Endothelial cell of umbilical vein (primary cell): ENCODE measurements at regions not wholly inside any gene's neighbourhood (a gene's known extent, or its start where the extent isn't known, plus 50 kb on each side); places are given as distances from the start of the nearest gene placed in this dataset.

Experiments
- BruUV-seq: library from RNA; stranded (reverse); fragments of 400-500 nt; replicated peaks from 2 replicates; lab custom pipeline; 2021; lab: Mats Ljungman, UMichigan
- CTCF ChIA-PET: fragments of 300-600, 350-600 bp; sonication (Branson Sonifier 250); formaldehyde crosslinking; loops from one replicate; lab custom pipeline; 2021; ENCODE audit warnings: antibody characterized with exemption, inconsistent platforms; lab: Charles Lee
- POLR2A ChIA-PET: fragments of 300-600, 350-600 bp; sonication (Branson Sonifier 250); formaldehyde crosslinking; loops from one replicate; lab custom pipeline; 2021; ENCODE audit warnings: antibody characterized with exemption, inconsistent platforms; lab: Charles Lee
- DNase-seq: peaks from one replicate; pipeline ENCODE4 v3.0.0-alpha.2; 2011; ENCODE audit warnings: low read depth, low spot score
- FAIRE-seq: peaks from 2 replicates; lab custom pipeline; 2011; peaks lifted over from hg19 to GRCh38; lab: Jason Lieb, UNC
- H2AFZ ChIP-seq: 2 replicates; pipeline ENCODE4 v1.6.0; 2012; ENCODE audit warnings: low read depth, low read length, control low read depth, inconsistent platforms
- H3K27ac ChIP-seq: 2 replicates; pipeline ENCODE4 v1.5.1; 2011; ENCODE audit warnings: low read depth, mild to moderate bottlenecking, control low read depth, low read length, moderate library complexity; ENCODE audit not compliant: insufficient read depth
- H3K27me3 ChIP-seq, 2 experiments: 2 replicates each; pipeline versions ENCODE4 v1.6.0 to v1.6.1; 2011; ENCODE audit warnings: low read length in 2 of 2, mixed read lengths in 1 of 2; ENCODE audit not compliant: control insufficient read depth in 2 of 2, insufficient read depth in 2 of 2
- H3K36me3 ChIP-seq, 2 experiments: 2 replicates in 1 of 2; 3 replicates in 1 of 2; pipeline ENCODE4 v1.5.1; 2011; ENCODE audit warnings: low read length in 2 of 2, mild to moderate bottlenecking in 1 of 2, moderate library complexity in 1 of 2; ENCODE audit not compliant: control insufficient read depth in 2 of 2, insufficient read depth in 2 of 2; ENCODE audit errors: extremely low read depth in 1 of 2
- H3K4me1 ChIP-seq: 3 replicates; pipeline ENCODE4 v1.5.1; 2011; ENCODE audit warnings: mild to moderate bottlenecking, low read length; ENCODE audit not compliant: control insufficient read depth, insufficient read depth; ENCODE audit errors: extremely low read depth
- H3K4me2 ChIP-seq: 2 replicates; pipeline ENCODE4 v1.6.1; 2011; ENCODE audit warnings: low read length, control low read depth, mixed read lengths; ENCODE audit not compliant: insufficient read depth
- H3K4me3 ChIP-seq, 3 experiments: fragments of 200-600 bp in 1 of 3; sonication (generic), shearing (Covaris generic) in 1 of 3; replicated peaks in 1 of 3; 2 replicates each; pipeline ENCODE4 v1.5.1; 2011 to 2016; ENCODE audit warnings: control low read depth in 3 of 3, low read length in 3 of 3, mild to moderate bottlenecking in 2 of 3, inconsistent platforms in 1 of 3, low read depth in 1 of 3, moderate library complexity in 1 of 3; ENCODE audit not compliant: insufficient read depth in 1 of 3
- H3K79me2 ChIP-seq: 2 replicates; pipeline ENCODE4 v1.6.0; 2012; ENCODE audit warnings: low read length, inconsistent platforms; ENCODE audit not compliant: control insufficient read depth, insufficient read depth
- H3K9ac ChIP-seq: replicated peaks from 2 replicates; pipeline ENCODE3; 2011; ENCODE audit warnings: low read length, control low read depth; ENCODE audit not compliant: insufficient read depth; ENCODE audit errors: extremely low read depth
- H3K9me1 ChIP-seq: replicated peaks from 3 replicates; pipeline ENCODE4 v1.6.0; 2011; ENCODE audit warnings: mild to moderate bottlenecking, low read length; ENCODE audit not compliant: control insufficient read depth, insufficient read depth; ENCODE audit errors: extremely low read depth
- H3K9me3 ChIP-seq: replicated peaks from 2 replicates; pipeline ENCODE4 v1.5.1; 2012; ENCODE audit warnings: low read length, inconsistent platforms; ENCODE audit not compliant: control insufficient read depth, insufficient read depth
- H4K20me1 ChIP-seq: replicated peaks from 2 replicates; pipeline ENCODE3; 2011; ENCODE audit warnings: mild to moderate bottlenecking, low read length; ENCODE audit not compliant: control insufficient read depth, insufficient read depth; ENCODE audit errors: extremely low read depth
- EZH2 ChIP-seq: IDR thresholded peaks from 2 replicates; pipeline ENCODE4 v1.6.1; 2012; ENCODE audit warnings: borderline replicate concordance, low read depth, mild to moderate bottlenecking, moderate library complexity, low read length, inconsistent platforms; ENCODE audit not compliant: severe bottlenecking
- FOS ChIP-seq: IDR thresholded peaks from 2 replicates; pipeline ENCODE4 v1.6.1; 2011; ENCODE audit warnings: mild to moderate bottlenecking, low read length, moderate library complexity, borderline replicate concordance; ENCODE audit not compliant: insufficient read depth
- GATA2 ChIP-seq: IDR thresholded peaks from 2 replicates; pipeline ENCODE4 v1.7.0; 2011; ENCODE audit warnings: low read depth, mild to moderate bottlenecking, moderate library complexity, mixed read lengths, low read length; ENCODE audit not compliant: insufficient read length, insufficient read depth
- JUN ChIP-seq: IDR thresholded peaks from 2 replicates; pipeline ENCODE4 v1.6.1; 2011; ENCODE audit warnings: borderline replicate concordance, low read depth; ENCODE audit not compliant: insufficient read length, insufficient read depth
- MYC ChIP-seq: IDR thresholded peaks from one replicate; pipeline ENCODE4 v1.6.1; 2011; ENCODE audit warnings: mild to moderate bottlenecking, low read depth, low read length
- POLR2A ChIP-seq: IDR thresholded peaks from 2 replicates; pipeline ENCODE4 v1.6.1; 2012; ENCODE audit warnings: low read depth, mild to moderate bottlenecking, control low read depth, low read length
- POLR2AphosphoS5 ChIP-seq: IDR thresholded peaks from 2 replicates; pipeline ENCODE4 v1.6.1; 2012; ENCODE audit warnings: low read depth, mild to moderate bottlenecking, control low read depth, low read length, moderate library complexity; ENCODE audit not compliant: insufficient read depth
- dilution Hi-C: fragments of 300-500 bp; cut with MboI; formaldehyde crosslinking; loops from one replicate; pipeline ENCODE4 v1.15.0; 2019; ENCODE audit warnings: low sequenced_read_pairs; ENCODE audit not compliant: extremely low pct_ligation_motif_present
- intact Hi-C: fragments of 100-400 bp; cut with micrococcal nuclease; formaldehyde crosslinking; loops from one replicate; pipeline ENCODE4 v1.10.0; 2022
- TF ChIP-seq, protein P1 (sequence below): IDR thresholded peaks from 2 replicates; pipeline ENCODE4 v1.6.1; 2011; ENCODE audit not compliant: insufficient read depth, insufficient read length
- TF ChIP-seq, protein P2 (sequence below), 2 donors: IDR thresholded peaks; 1 replicate in 1 of 2; 2 replicates in 1 of 2; pipeline ENCODE4 v1.5.1; 2011; ENCODE audit warnings: low read length in 2 of 2, mild to moderate bottlenecking in 2 of 2, moderate library complexity in 2 of 2, control low read depth in 1 of 2, inconsistent platforms in 1 of 2, low read depth in 1 of 2; ENCODE audit not compliant: insufficient read depth in 1 of 2; ENCODE audit errors: extremely low read depth in 1 of 2

DNA sequence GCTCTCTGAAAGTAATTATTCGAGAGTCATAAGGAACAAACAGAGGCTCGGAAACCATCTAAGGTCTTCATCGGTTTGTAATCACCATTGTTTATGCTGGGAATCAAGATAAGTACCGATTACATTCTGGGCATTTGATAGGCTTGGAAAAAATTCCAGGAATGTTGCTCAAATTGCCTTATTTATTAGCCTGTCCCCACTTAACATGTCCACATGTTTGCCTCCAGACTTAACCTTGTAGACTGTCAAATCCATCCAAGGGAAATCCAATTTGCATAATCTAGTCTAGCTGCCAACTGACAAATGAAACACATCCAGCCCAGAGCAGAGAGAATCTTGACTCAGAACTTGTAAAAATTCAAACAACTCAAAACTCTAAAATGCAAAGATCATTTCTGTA, 51.3 kb upstream of the TMC5 start:
- no TSS peak for BruUV-seq
- CTCF ChIA-PET, result no interaction called here
- TF ChIP-seq JUN (no peak), MYC (no peak), POLR2AphosphoS5 (no peak), POLR2A (no peak), EZH2 (no peak), GATA2 (no peak), FOS (no peak)
- TF ChIP-seq, protein P1, sequence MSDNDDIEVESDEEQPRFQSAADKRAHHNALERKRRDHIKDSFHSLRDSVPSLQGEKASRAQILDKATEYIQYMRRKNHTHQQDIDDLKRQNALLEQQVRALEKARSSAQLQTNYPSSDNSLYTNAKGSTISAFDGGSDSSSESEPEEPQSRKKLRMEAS, result no peak
- TF ChIP-seq, protein P2, sequence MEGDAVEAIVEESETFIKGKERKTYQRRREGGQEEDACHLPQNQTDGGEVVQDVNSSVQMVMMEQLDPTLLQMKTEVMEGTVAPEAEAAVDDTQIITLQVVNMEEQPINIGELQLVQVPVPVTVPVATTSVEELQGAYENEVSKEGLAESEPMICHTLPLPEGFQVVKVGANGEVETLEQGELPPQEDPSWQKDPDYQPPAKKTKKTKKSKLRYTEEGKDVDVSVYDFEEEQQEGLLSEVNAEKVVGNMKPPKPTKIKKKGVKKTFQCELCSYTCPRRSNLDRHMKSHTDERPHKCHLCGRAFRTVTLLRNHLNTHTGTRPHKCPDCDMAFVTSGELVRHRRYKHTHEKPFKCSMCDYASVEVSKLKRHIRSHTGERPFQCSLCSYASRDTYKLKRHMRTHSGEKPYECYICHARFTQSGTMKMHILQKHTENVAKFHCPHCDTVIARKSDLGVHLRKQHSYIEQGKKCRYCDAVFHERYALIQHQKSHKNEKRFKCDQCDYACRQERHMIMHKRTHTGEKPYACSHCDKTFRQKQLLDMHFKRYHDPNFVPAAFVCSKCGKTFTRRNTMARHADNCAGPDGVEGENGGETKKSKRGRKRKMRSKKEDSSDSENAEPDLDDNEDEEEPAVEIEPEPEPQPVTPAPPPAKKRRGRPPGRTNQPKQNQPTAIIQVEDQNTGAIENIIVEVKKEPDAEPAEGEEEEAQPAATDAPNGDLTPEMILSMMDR (IDR thresholded peaks at IDR 0.05; ENCODE audit: extremely low read depth in 1 of 2, insufficient read depth in 1 of 2, low read depth in 1 of 2, low read length in 2 of 2), result no peak
- Histone ChIP-seq H4K20me1 (no peaks in the 10 kb centered on the region), H3K9me1 (no peaks in the 10 kb centered on the region), H3K36me3 (no peaks in the 10 kb centered on the region), H2AFZ (no peak overlapping the region), H3K79me2 (no peaks in the 10 kb centered on the region), H3K4me1 (no peaks in the 10 kb centered on the region), H3K4me3 (no peak overlapping the region), H3K27me3 (no peaks in the 10 kb centered on the region), H3K27ac (no peak overlapping the region), H3K9me3 (no peaks in the 10 kb centered on the region), H3K9ac (no peak overlapping the region), H3K4me2 (no peak overlapping the region)
- DNase-seq (no peak), FAIRE-seq (no peak)
- intact Hi-C loops, result no loop called here
- dilution Hi-C loops, result no loop called here
- POLR2A ChIA-PET, result no interaction called here
